ENCODE measurements at regions not wholly inside any gene's neighbourhood (a gene's known extent, or its start where the extent isn't known, plus 50 kb on each side); places are given as distances from the start of the nearest gene placed in this dataset.

DNA sequence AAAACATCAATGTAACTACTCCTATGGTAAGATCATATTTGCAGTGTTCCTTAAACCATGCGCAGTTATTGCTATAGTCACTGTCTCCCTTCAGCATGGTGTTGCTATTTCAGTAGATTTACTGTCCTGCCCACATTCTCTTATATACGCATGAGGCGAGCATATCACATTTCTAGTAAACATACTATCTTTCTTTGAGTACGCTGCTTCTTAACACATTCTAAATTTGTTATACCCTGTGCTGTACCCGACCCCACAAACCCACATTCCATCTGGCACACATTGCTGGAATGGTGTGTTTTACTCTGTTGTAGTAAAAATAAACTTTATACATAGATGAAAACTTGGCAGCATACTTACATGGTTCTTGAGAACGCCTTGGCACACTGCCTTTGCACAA is 163.3 kb downstream of the QPCT start:
- ChIA-PET POLR2A (ENCODE audit: unreplicated experiment) (no interaction called here), CTCF (no interaction called here)
- H3K36me3 ChIP-seq (ENCODE audit: low read depth, low read length), result no peaks in the 10 kb centered on the region
- intact Hi-C loops (cut with micrococcal nuclease), result no loop called here
- no peaks in the 10 kb centered on the region for H4K20me1 ChIP-seq (ENCODE audit: low read length)
- H3K27ac ChIP-seq (ENCODE audit: low read length), result no peak overlapping the region
- DNase-seq (no peak), ATAC-seq (no peak)
- BruUV-seq (replicated peaks), result no TSS peak
- H3K9me3 ChIP-seq (ENCODE audit: low read length), result no peaks in the 10 kb centered on the region
- H3K4me3 ChIP-seq (ENCODE audit: low read length), result no peak overlapping the region
- no peak overlapping the region for H3K9ac ChIP-seq (ENCODE audit: low read length)
- H3K4me1 ChIP-seq (ENCODE audit: insufficient read depth, low read length), result no peaks in the 10 kb centered on the region
- no peaks in the 10 kb centered on the region for H3K79me2 ChIP-seq (ENCODE audit: low read length)
- H3K4me2 ChIP-seq (ENCODE audit: low read length), result no peak overlapping the region
- H3K27me3 ChIP-seq (ENCODE audit: low read length), result no peaks in the 10 kb centered on the region
- no peaks in the 10 kb centered on the region for H3K9me2 ChIP-seq (replicated peaks; ENCODE audit: low read length)
- H2AFZ ChIP-seq (ENCODE audit: low read length), result no peak overlapping the region
- no peaks in the 10 kb centered on the region for H3F3A ChIP-seq (ENCODE audit: low read length, unreplicated experiment)
- TF ChIP-seq, protein P1, sequence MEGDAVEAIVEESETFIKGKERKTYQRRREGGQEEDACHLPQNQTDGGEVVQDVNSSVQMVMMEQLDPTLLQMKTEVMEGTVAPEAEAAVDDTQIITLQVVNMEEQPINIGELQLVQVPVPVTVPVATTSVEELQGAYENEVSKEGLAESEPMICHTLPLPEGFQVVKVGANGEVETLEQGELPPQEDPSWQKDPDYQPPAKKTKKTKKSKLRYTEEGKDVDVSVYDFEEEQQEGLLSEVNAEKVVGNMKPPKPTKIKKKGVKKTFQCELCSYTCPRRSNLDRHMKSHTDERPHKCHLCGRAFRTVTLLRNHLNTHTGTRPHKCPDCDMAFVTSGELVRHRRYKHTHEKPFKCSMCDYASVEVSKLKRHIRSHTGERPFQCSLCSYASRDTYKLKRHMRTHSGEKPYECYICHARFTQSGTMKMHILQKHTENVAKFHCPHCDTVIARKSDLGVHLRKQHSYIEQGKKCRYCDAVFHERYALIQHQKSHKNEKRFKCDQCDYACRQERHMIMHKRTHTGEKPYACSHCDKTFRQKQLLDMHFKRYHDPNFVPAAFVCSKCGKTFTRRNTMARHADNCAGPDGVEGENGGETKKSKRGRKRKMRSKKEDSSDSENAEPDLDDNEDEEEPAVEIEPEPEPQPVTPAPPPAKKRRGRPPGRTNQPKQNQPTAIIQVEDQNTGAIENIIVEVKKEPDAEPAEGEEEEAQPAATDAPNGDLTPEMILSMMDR (conservative IDR thresholded peaks at IDR 0.05; ENCODE audit: low read depth, low read length), result no peak
- TF ChIP-seq EZH2 (IDR thresholded peaks at IDR 0.05; ENCODE audit: low read length, unreplicated experiment) (no peak), EZH2phosphoT487 (IDR thresholded peaks at IDR 0.05; ENCODE audit: borderline replicate concordance, low read length) (no peak)

DNA sequence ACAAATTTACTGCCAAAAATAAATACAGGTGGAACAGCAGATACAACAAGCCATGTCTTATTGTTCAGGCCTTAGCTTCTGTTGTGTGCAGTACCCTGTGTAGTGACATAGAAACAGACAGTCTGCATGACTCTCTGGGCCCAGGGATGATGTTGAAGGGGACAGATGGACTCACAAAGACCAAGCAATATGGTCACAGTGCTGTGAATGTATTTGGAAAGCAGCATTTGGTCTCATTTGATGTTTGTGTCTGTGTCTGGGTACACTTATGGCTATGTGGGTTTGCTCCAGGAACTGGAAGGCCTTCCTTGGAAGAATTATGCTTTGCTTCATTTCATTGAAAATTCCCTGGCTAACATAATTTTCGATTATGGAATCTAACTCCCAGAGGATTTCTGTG is 158.5 kb downstream of the CDC42EP3 start:
- Histone ChIP-seq H3K36me3 (ENCODE audit: low read depth, low read length) (no peaks in the 10 kb centered on the region), H3K4me3 (ENCODE audit: low read length) (no peak overlapping the region), H3K27me3 (ENCODE audit: low read length) (no peaks in the 10 kb centered on the region), H3K9me2 (replicated peaks; ENCODE audit: low read length) (no peaks in the 10 kb centered on the region), H3K4me2 (ENCODE audit: low read length) (no peak overlapping the region), H4K20me1 (ENCODE audit: low read length) (no peaks in the 10 kb centered on the region), H3K27ac (ENCODE audit: low read length) (no peak overlapping the region), H3K9ac (ENCODE audit: low read length) (no peak overlapping the region), H2AFZ (ENCODE audit: low read length) (no peak overlapping the region), H3F3A (ENCODE audit: low read length, unreplicated experiment) (no peaks in the 10 kb centered on the region), H3K4me1 (ENCODE audit: insufficient read depth, low read length) (no peaks in the 10 kb centered on the region), H3K9me3 (ENCODE audit: low read length) (no peaks in the 10 kb centered on the region), H3K79me2 (ENCODE audit: low read length) (no peaks in the 10 kb centered on the region)
- DNase-seq, result no peak
- TF ChIP-seq, protein P1 (conservative IDR thresholded peaks at IDR 0.05; ENCODE audit: low read depth, low read length), result no peak
- TF ChIP-seq EZH2 (IDR thresholded peaks at IDR 0.05; ENCODE audit: low read length, unreplicated experiment) (no peak), EZH2phosphoT487 (IDR thresholded peaks at IDR 0.05; ENCODE audit: borderline replicate concordance, low read length) (no peak)
- no TSS peak for BruUV-seq (replicated peaks)
- intact Hi-C loops (cut with micrococcal nuclease), result no loop called here
- no peak for ATAC-seq
- ChIA-PET CTCF (no interaction called here), POLR2A (ENCODE audit: unreplicated experiment) (no interaction called here)

DNA sequence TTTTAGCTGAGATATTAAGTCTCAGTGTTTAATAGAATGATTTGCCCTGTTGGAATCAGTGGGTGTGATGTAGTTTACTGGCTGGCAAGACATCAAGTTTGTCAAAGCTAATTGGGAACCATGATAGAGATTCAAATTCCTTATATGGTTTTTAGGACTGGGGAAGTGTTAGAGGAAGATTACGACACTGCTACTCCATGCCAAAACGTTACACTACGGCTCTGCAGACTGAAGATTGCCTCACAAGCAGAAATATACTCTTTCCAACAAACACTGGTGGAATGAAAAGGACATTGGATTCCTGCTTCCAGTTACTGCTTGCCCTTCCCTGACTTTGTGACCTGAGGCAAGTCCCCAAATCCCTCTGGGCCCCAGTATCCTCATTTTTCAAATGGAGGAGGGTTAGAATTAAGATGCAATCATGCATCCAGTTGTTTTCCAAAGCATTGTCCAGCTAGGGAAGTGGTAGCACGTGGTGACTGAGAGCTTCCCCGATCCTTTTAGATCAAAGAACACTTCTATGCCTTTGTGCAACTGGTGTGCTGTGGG is 147.6 kb downstream of the CDC42EP3 start:
- no peak for DNase-seq
- Histone ChIP-seq H4K20me1 (ENCODE audit: low read length) (no peaks in the 10 kb centered on the region), H3K4me3 (ENCODE audit: low read length) (no peak overlapping the region), H3K27ac (ENCODE audit: low read length) (no peak overlapping the region), H3K9ac (ENCODE audit: low read length) (no peak overlapping the region), H3K27me3 (ENCODE audit: low read length) (no peaks in the 10 kb centered on the region), H3K9me3 (ENCODE audit: low read length) (no peaks in the 10 kb centered on the region), H3K79me2 (ENCODE audit: low read length) (no peaks in the 10 kb centered on the region), H3K4me1 (ENCODE audit: insufficient read depth, low read length) (no peaks in the 10 kb centered on the region), H3F3A (ENCODE audit: low read length, unreplicated experiment) (no peaks in the 10 kb centered on the region), H3K9me2 (replicated peaks; ENCODE audit: low read length) (no peaks in the 10 kb centered on the region), H3K36me3 (ENCODE audit: low read depth, low read length) (no peaks in the 10 kb centered on the region), H3K4me2 (ENCODE audit: low read length) (no peak overlapping the region), H2AFZ (ENCODE audit: low read length) (no peak overlapping the region)
- no peak for ATAC-seq
- no TSS peak for BruUV-seq (replicated peaks)
- no peak for TF ChIP-seq EZH2phosphoT487 (IDR thresholded peaks at IDR 0.05; ENCODE audit: borderline replicate concordance, low read length)
- TF ChIP-seq, protein P1 (conservative IDR thresholded peaks at IDR 0.05; ENCODE audit: low read depth, low read length), result no peak
- no peak for TF ChIP-seq EZH2 (IDR thresholded peaks at IDR 0.05; ENCODE audit: low read length, unreplicated experiment)
- CTCF ChIA-PET, result no interaction called here
- POLR2A ChIA-PET (ENCODE audit: unreplicated experiment), result no interaction called here
- intact Hi-C loops (cut with micrococcal nuclease), result no loop called here
